ENCODE measurements at regions not wholly inside any gene's neighbourhood (a gene's known extent, or its start where the extent isn't known, plus 50 kb on each side); places are given as distances from the start of the nearest gene placed in this dataset.

GRCh38 chr14:100391173-100391572 lies 68.0 kb downstream of the SLC25A47 start:
- TF ChIP-seq, protein P1, sequence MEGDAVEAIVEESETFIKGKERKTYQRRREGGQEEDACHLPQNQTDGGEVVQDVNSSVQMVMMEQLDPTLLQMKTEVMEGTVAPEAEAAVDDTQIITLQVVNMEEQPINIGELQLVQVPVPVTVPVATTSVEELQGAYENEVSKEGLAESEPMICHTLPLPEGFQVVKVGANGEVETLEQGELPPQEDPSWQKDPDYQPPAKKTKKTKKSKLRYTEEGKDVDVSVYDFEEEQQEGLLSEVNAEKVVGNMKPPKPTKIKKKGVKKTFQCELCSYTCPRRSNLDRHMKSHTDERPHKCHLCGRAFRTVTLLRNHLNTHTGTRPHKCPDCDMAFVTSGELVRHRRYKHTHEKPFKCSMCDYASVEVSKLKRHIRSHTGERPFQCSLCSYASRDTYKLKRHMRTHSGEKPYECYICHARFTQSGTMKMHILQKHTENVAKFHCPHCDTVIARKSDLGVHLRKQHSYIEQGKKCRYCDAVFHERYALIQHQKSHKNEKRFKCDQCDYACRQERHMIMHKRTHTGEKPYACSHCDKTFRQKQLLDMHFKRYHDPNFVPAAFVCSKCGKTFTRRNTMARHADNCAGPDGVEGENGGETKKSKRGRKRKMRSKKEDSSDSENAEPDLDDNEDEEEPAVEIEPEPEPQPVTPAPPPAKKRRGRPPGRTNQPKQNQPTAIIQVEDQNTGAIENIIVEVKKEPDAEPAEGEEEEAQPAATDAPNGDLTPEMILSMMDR (IDR thresholded peaks at IDR 0.05; ENCODE audit: low read depth, low read length, missing input control) = no peak
- TF ChIP-seq EGR1 (IDR thresholded peaks at IDR 0.05; ENCODE audit: low read depth in 2 of 2) = no peak

Measured in liver (tissue), 3 donors.